Natural killer cell treated with Interleukin-12 subunit alpha and Interleukin-12 subunit beta and Interleukin-15 and Interleukin-18, amount 100 ng/mL, for 72 hours (primary cell): ENCODE measurements at regions not wholly inside any gene's neighbourhood (a gene's known extent, or its start where the extent isn't known, plus 50 kb on each side); places are given as distances from the start of the nearest gene placed in this dataset.
"Not testable (repeated sequence)": the region's sequence is repeated elsewhere in the genome, so short reads cannot be mapped to it uniquely, and the experiment has no call there.

Source experiments
- ATAC-seq, 2 donors: fragments of 150-1000 bp; cut with Tn5 transposase in 1 of 2; sonication (Bioruptor Pico), chemical (Tn5 transposase) in 1 of 2; 2 replicates each; pipeline ENCODE4 v1.10.0; 2021
- DNase-seq: peaks from one replicate; pipeline ENCODE4 v3.0.0; 2022; ENCODE audit warnings: low spot score
- H3K27ac Mint-ChIP-seq, 2 donors: 1 replicate in 1 of 2; 2 replicates in 1 of 2; pipeline ENCODE4 v1.8.0; 2022; ENCODE audit warnings: mixed read lengths in 2 of 2, mild to moderate bottlenecking in 1 of 2, moderate library complexity in 1 of 2
- H3K27me3 Mint-ChIP-seq, 2 donors: 1 replicate in 1 of 2; 2 replicates in 1 of 2; pipeline ENCODE4 v1.8.0; 2022; ENCODE audit warnings: mixed read lengths in 2 of 2
- H3K36me3 Mint-ChIP-seq: one replicate; pipeline ENCODE4 v1.8.0; 2022; ENCODE audit warnings: mixed read lengths
- H3K4me1 Mint-ChIP-seq, 2 donors: 1 replicate in 1 of 2; 2 replicates in 1 of 2; pipeline ENCODE4 v1.8.0; 2022; ENCODE audit warnings: low read depth in 2 of 2, mixed read lengths in 2 of 2, mild to moderate bottlenecking in 1 of 2
- H3K4me3 Mint-ChIP-seq: one replicate; pipeline ENCODE4 v1.8.0; 2022; ENCODE audit warnings: mixed read lengths
- H3K9me3 Mint-ChIP-seq: 2 replicates; pipeline ENCODE4 v1.8.0; 2022; ENCODE audit warnings: mixed read lengths

- not testable (repeated sequence) for H3K27ac Mint-ChIP-seq, H3K4me1 Mint-ChIP-seq, H3K27me3 Mint-ChIP-seq, ATAC-seq, DNase-seq, H3K4me3 Mint-ChIP-seq, H3K36me3 Mint-ChIP-seq, H3K9me3 Mint-ChIP-seq
Observed at GRCh38 chr1:120567620-120568019, 152.8 kb downstream of the NBPF8 start.

- not testable (repeated sequence) for H3K4me3 Mint-ChIP-seq, H3K9me3 Mint-ChIP-seq, ATAC-seq, H3K36me3 Mint-ChIP-seq, DNase-seq, H3K27me3 Mint-ChIP-seq, H3K27ac Mint-ChIP-seq, H3K4me1 Mint-ChIP-seq
Observed at GRCh38 chr1:120575201-120575600, 148.5 kb upstream of the NBPF26 start.

- not testable (repeated sequence) for H3K4me3 Mint-ChIP-seq, H3K4me1 Mint-ChIP-seq, DNase-seq, H3K9me3 Mint-ChIP-seq, ATAC-seq, H3K27ac Mint-ChIP-seq, H3K27me3 Mint-ChIP-seq, H3K36me3 Mint-ChIP-seq
Observed at GRCh38 chr1:120582135-120582534, 141.6 kb upstream of the NBPF26 start.

GRCh38 chr1:120586053-120586452, 137.7 kb upstream of the NBPF26 start:
- H3K27me3 Mint-ChIP-seq, DNase-seq, ATAC-seq, H3K36me3 Mint-ChIP-seq, H3K4me3 Mint-ChIP-seq, H3K27ac Mint-ChIP-seq, H3K9me3 Mint-ChIP-seq, H3K4me1 Mint-ChIP-seq: not testable (repeated sequence)

- H3K27ac Mint-ChIP-seq, DNase-seq, H3K9me3 Mint-ChIP-seq, H3K27me3 Mint-ChIP-seq, H3K4me1 Mint-ChIP-seq, H3K36me3 Mint-ChIP-seq, H3K4me3 Mint-ChIP-seq, ATAC-seq: not testable (repeated sequence)
Observed at GRCh38 chr1:120588811-120589210, 134.9 kb upstream of the NBPF26 start.

GRCh38 chr1:120591774-120592173, 132.0 kb upstream of the NBPF26 start:
- not testable (repeated sequence) for H3K4me3 Mint-ChIP-seq, H3K4me1 Mint-ChIP-seq, H3K27me3 Mint-ChIP-seq, H3K27ac Mint-ChIP-seq, H3K36me3 Mint-ChIP-seq, H3K9me3 Mint-ChIP-seq, DNase-seq, ATAC-seq

GRCh38 chr1:120592943-120593342, 130.8 kb upstream of the NBPF26 start:
- not testable (repeated sequence) for H3K4me3 Mint-ChIP-seq, H3K27ac Mint-ChIP-seq, DNase-seq, H3K9me3 Mint-ChIP-seq, H3K27me3 Mint-ChIP-seq, H3K36me3 Mint-ChIP-seq, H3K4me1 Mint-ChIP-seq, ATAC-seq

- H3K4me3 Mint-ChIP-seq, H3K27ac Mint-ChIP-seq, DNase-seq, H3K4me1 Mint-ChIP-seq, H3K9me3 Mint-ChIP-seq, H3K36me3 Mint-ChIP-seq, ATAC-seq, H3K27me3 Mint-ChIP-seq: not testable (repeated sequence)
Observed at GRCh38 chr1:120593648-120594047, 130.1 kb upstream of the NBPF26 start.

GRCh38 chr1:120598331-120598951, 125.3 kb upstream of the NBPF26 start:
- not testable (repeated sequence) for H3K27me3 Mint-ChIP-seq, H3K4me1 Mint-ChIP-seq, DNase-seq, H3K9me3 Mint-ChIP-seq, H3K27ac Mint-ChIP-seq, H3K36me3 Mint-ChIP-seq, H3K4me3 Mint-ChIP-seq, ATAC-seq

- not testable (repeated sequence) for H3K4me3 Mint-ChIP-seq, H3K36me3 Mint-ChIP-seq, H3K4me1 Mint-ChIP-seq, H3K27ac Mint-ChIP-seq, DNase-seq, H3K9me3 Mint-ChIP-seq, ATAC-seq, H3K27me3 Mint-ChIP-seq
Observed at GRCh38 chr1:120599511-120599910, 124.2 kb upstream of the NBPF26 start.

- H3K9me3 Mint-ChIP-seq, DNase-seq, H3K36me3 Mint-ChIP-seq, H3K4me1 Mint-ChIP-seq, ATAC-seq, H3K4me3 Mint-ChIP-seq, H3K27ac Mint-ChIP-seq, H3K27me3 Mint-ChIP-seq: not testable (repeated sequence)
Observed at GRCh38 chr1:120600442-120601041, 123.2 kb upstream of the NBPF26 start.

GRCh38 chr1:120607882-120608281, 115.9 kb upstream of the NBPF26 start:
- H3K4me3 Mint-ChIP-seq, H3K27ac Mint-ChIP-seq, H3K27me3 Mint-ChIP-seq, H3K9me3 Mint-ChIP-seq, ATAC-seq, DNase-seq, H3K4me1 Mint-ChIP-seq, H3K36me3 Mint-ChIP-seq: not testable (repeated sequence)

- not testable (repeated sequence) for H3K36me3 Mint-ChIP-seq, H3K9me3 Mint-ChIP-seq, H3K4me1 Mint-ChIP-seq, H3K27ac Mint-ChIP-seq, H3K27me3 Mint-ChIP-seq, H3K4me3 Mint-ChIP-seq, ATAC-seq, DNase-seq
Observed at GRCh38 chr1:120608314-120609014, 115.3 kb upstream of the NBPF26 start.

GRCh38 chr1:120609015-120609573, 114.7 kb upstream of the NBPF26 start:
- DNase-seq, H3K9me3 Mint-ChIP-seq, ATAC-seq, H3K27ac Mint-ChIP-seq, H3K4me1 Mint-ChIP-seq, H3K36me3 Mint-ChIP-seq, H3K4me3 Mint-ChIP-seq, H3K27me3 Mint-ChIP-seq: not testable (repeated sequence)
